ENCODE measurements at regions not wholly inside any gene's neighbourhood (a gene's known extent, or its start where the extent isn't known, plus 50 kb on each side); places are given as distances from the start of the nearest gene placed in this dataset.

DNA sequence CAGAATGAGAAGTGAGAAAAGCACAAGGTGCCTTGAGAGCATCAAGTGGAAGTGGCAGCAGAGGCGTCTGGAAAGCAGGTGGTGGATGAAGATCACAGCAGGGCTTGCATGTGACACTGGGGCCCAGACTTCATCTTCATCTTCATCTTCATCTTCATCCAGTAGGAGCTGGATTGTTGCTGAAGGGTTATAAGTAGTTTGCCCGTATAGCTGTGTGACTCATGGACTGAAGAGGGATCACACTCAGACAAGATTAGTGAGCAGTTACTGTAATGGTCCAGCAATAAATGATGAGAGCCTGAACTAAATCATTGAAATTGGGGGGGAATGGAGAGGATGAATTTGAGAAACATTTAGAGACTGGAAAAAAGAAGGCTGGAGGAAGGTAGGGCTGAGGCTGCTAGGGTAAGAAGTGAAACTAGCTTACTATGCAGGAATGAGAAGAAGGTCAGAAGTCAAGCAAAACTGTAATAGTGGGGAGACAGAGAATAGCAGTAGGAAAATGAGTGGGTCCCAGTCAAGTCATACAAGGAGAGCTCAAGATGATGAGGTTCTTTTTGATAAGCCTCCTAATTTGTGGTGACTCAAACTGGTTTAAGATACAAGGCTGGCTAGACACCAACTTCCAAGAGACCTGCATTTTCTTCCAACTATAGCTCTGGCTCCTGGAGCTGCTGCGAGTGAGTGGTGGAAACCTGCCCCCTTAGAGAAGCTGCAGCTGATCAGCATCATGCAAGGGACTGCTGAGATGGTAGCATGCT is 92.3 kb upstream of the BEND6 start:
- no peaks in the 10 kb centered on the region for H4K20me1 ChIP-seq (ENCODE audit: control insufficient read depth, extremely low read depth, insufficient read depth, low read length)
- DNase-seq (ENCODE audit: low read depth, low spot score) (no peak), FAIRE-seq (no peak)
- peaks cover 21% of the 10 kb centered on the region for H3K4me1 ChIP-seq (ENCODE audit: control insufficient read depth, extremely low read depth, insufficient read depth, low read length)
- H3K4me3 ChIP-seq (ENCODE audit: control insufficient read depth in 2 of 3, extremely low read depth in 1 of 3, insufficient read depth in 2 of 3, low read depth in 1 of 3, low read length in 3 of 3) = no peak overlapping the region
- no peaks in the 10 kb centered on the region for H3K9me1 ChIP-seq (ENCODE audit: control insufficient read depth, extremely low read depth, insufficient read depth, low read length)
- no peak overlapping the region for H3K4me2 ChIP-seq (ENCODE audit: control insufficient read depth, extremely low read depth, insufficient read depth, low read depth, low read length)
- TF ChIP-seq CTCF (optimal IDR thresholded peaks at IDR 0.05 in 1 of 3, IDR thresholded peaks at IDR 0.05 in 1 of 3, conservative IDR thresholded peaks at IDR 0.05 in 1 of 3; ENCODE audit: extremely low read depth in 1 of 3, insufficient read depth in 2 of 3, low read length in 3 of 3) (no peak), EZH2 (IDR thresholded peaks at IDR 0.05; ENCODE audit: low read length) (no peak)
- no peaks in the 10 kb centered on the region for H3K79me2 ChIP-seq (ENCODE audit: control insufficient read depth, insufficient read depth, low read length)
- H3K27me3 ChIP-seq (ENCODE audit: control insufficient read depth, extremely low read depth, insufficient read depth, low read length) = no peaks in the 10 kb centered on the region
- H3K9me3 ChIP-seq (ENCODE audit: control insufficient read depth, low read depth, low read length) = no peaks in the 10 kb centered on the region
- no peak overlapping the region for H3K27ac ChIP-seq (ENCODE audit: control insufficient read depth, insufficient read depth, low read length)
- no peak overlapping the region for H2AFZ ChIP-seq (ENCODE audit: control insufficient read depth, low read length)
- no peaks in the 10 kb centered on the region for H3K36me3 ChIP-seq (ENCODE audit: control insufficient read depth in 2 of 2, extremely low read depth in 1 of 2, insufficient read depth in 2 of 2, low read length in 2 of 2)
- dilution Hi-C loops (cut with MboI; ENCODE audit: extremely low pct_ligation_motif_present, low sequenced_read_pairs) = no loop called here
- no peak overlapping the region for H3K9ac ChIP-seq (ENCODE audit: control insufficient read depth, extremely low read depth, insufficient read depth, low read length)

- TF ChIP-seq EZH2 (IDR thresholded peaks at IDR 0.05; ENCODE audit: low read length) (no peak), CTCF (optimal IDR thresholded peaks at IDR 0.05 in 1 of 3, IDR thresholded peaks at IDR 0.05 in 1 of 3, conservative IDR thresholded peaks at IDR 0.05 in 1 of 3; ENCODE audit: extremely low read depth in 1 of 3, insufficient read depth in 2 of 3, low read length in 3 of 3) (no peak)
- H3K9me3 ChIP-seq (ENCODE audit: control insufficient read depth, low read depth, low read length) = no peaks in the 10 kb centered on the region
- H4K20me1 ChIP-seq (ENCODE audit: control insufficient read depth, extremely low read depth, insufficient read depth, low read length) = no peaks in the 10 kb centered on the region
- H3K79me2 ChIP-seq (ENCODE audit: control insufficient read depth, insufficient read depth, low read length) = no peaks in the 10 kb centered on the region
- H3K36me3 ChIP-seq (ENCODE audit: control insufficient read depth in 2 of 2, extremely low read depth in 1 of 2, insufficient read depth in 2 of 2, low read length in 2 of 2) = no peaks in the 10 kb centered on the region
- no peak overlapping the region for H3K4me3 ChIP-seq (ENCODE audit: control insufficient read depth in 2 of 3, extremely low read depth in 1 of 3, insufficient read depth in 2 of 3, low read depth in 1 of 3, low read length in 3 of 3)
- H3K9ac ChIP-seq (ENCODE audit: control insufficient read depth, extremely low read depth, insufficient read depth, low read length) = no peak overlapping the region
- DNase-seq (ENCODE audit: low read depth, low spot score) (no peak), FAIRE-seq (peak; percentile 51)
- H3K9me1 ChIP-seq (ENCODE audit: control insufficient read depth, extremely low read depth, insufficient read depth, low read length) = no peaks in the 10 kb centered on the region
- H3K27me3 ChIP-seq (ENCODE audit: control insufficient read depth, extremely low read depth, insufficient read depth, low read length) = no peaks in the 10 kb centered on the region
- H2AFZ ChIP-seq (ENCODE audit: control insufficient read depth, low read length) = no peak overlapping the region
- H3K4me1 ChIP-seq (ENCODE audit: control insufficient read depth, extremely low read depth, insufficient read depth, low read length) = peaks cover 21% of the 10 kb centered on the region
- dilution Hi-C loops (cut with MboI; ENCODE audit: extremely low pct_ligation_motif_present, low sequenced_read_pairs) = no loop called here
- H3K27ac ChIP-seq (ENCODE audit: control insufficient read depth, insufficient read depth, low read length) = no peak overlapping the region
- H3K4me2 ChIP-seq (ENCODE audit: control insufficient read depth, extremely low read depth, insufficient read depth, low read depth, low read length) = no peak overlapping the region
Observed at GRCh38 chr6:56860475-56860874, 94.4 kb upstream of the BEND6 start.
